OCI-LY1 (cell line): ENCODE measurements at regions not wholly inside any gene's neighbourhood (a gene's known extent, or its start where the extent isn't known, plus 50 kb on each side); places are given as distances from the start of the nearest gene placed in this dataset.

Experiments used
- CTCF ChIP-seq: fragments of 200-600 bp; sonication (generic), shearing (Covaris generic); IDR thresholded peaks from 2 replicates; pipeline ENCODE4 v1.5.1; 2017; ENCODE audit warnings: mild to moderate bottlenecking, antibody characterized with exemption, low read length, moderate library complexity, mixed read lengths
- EZH2 ChIP-seq: fragments of 200-600 bp; sonication (generic), shearing (Covaris generic); IDR thresholded peaks from 2 replicates; pipeline ENCODE4 v1.8.0; 2017; ENCODE audit warnings: borderline replicate concordance, mixed run types, mild to moderate bottlenecking, antibody characterized with exemption, low read length, moderate library complexity, mixed read lengths

DNA sequence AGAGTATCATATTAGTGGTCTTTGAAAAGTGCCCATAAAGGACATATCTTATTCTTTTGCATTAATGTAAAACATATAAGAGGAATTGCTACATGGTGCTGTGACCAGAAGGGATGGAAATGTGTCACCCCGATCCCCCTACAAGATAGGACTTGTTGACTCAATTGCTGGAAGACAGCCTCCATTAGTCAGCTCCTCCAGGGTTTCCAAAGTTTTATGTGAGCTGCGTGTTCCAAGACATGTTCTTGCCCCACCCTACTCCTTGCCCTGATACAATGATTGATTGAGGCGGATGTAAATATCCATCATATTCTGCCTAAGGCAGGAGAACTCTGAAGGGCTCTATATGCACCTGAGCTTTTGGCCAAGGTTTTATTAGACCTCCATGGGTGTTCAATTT lies 541.0 kb upstream of the ZEB2 start:
- TF ChIP-seq CTCF (no peak), EZH2 (no peak)
